ENCODE measurements at regions not wholly inside any gene's neighbourhood (a gene's known extent, or its start where the extent isn't known, plus 50 kb on each side); places are given as distances from the start of the nearest gene placed in this dataset.

DNA sequence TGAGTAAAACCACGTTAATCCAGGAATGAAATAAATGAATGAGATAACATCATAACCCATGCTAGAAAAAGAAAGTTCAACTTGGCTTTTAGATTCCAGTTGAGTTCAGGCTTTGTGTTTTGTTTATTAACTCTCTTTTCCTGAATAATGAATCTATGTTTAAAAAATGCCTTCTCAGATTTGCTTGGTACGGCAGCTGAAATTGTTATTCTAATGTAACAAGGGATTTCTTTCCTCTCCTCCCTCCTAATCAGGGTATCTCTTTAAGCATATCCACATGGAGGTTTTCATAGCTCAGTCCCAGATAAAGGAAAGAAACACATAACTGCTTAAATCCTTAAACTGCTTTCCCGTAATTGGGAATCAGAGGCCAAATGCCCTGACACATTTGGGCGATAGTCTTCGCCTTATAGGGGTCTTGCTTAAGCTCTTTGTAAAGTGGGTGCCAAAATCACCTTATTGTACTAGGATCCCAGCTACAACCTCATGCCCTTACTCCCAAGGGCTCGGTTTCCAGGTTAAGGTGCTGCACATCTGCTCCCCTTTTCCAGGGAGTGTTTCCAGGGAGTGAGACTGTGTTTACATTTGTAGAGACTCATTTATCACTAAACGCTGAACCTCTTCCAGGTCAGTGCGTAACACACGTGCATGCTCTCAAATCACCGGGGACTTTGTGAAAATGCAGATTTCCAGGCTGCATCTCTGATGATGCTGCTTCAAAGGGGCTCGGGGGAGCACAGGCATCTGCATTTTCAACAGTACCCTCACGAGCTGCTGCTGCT, 142.8 kb upstream of the FOXF1 start:
- TF ChIP-seq, protein P1, sequence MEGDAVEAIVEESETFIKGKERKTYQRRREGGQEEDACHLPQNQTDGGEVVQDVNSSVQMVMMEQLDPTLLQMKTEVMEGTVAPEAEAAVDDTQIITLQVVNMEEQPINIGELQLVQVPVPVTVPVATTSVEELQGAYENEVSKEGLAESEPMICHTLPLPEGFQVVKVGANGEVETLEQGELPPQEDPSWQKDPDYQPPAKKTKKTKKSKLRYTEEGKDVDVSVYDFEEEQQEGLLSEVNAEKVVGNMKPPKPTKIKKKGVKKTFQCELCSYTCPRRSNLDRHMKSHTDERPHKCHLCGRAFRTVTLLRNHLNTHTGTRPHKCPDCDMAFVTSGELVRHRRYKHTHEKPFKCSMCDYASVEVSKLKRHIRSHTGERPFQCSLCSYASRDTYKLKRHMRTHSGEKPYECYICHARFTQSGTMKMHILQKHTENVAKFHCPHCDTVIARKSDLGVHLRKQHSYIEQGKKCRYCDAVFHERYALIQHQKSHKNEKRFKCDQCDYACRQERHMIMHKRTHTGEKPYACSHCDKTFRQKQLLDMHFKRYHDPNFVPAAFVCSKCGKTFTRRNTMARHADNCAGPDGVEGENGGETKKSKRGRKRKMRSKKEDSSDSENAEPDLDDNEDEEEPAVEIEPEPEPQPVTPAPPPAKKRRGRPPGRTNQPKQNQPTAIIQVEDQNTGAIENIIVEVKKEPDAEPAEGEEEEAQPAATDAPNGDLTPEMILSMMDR (IDR thresholded peaks at IDR 0.05): no peak
- no peak for TF ChIP-seq EZH2 (IDR thresholded peaks at IDR 0.05)
- no peak for TF ChIP-seq EZH2phosphoT487 (IDR thresholded peaks at IDR 0.05)

All from neural progenitor cell (in vitro differentiated cells).